ENCODE measurements at regions not wholly inside any gene's neighbourhood (a gene's known extent, or its start where the extent isn't known, plus 50 kb on each side); places are given as distances from the start of the nearest gene placed in this dataset.

GRCh38 chr14:40847480-40847879 lies 759.2 kb upstream of the LRFN5 start:
- no peak overlapping the region for H4K91ac ChIP-seq (ENCODE audit: insufficient read length, low read depth, low read length)
- no peaks in the 10 kb centered on the region for H3K36me3 Mint-ChIP-seq (ENCODE audit: insufficient read depth in 1 of 3, low read depth in 3 of 3)
- no peaks in the 10 kb centered on the region for H3K9me3 Mint-ChIP-seq
- no peak overlapping the region; a peak in 1 of 7 replicates for H3K27ac Mint-ChIP-seq
- H3K23me2 ChIP-seq (ENCODE audit: insufficient read length, low read depth, low read length, poor library complexity, severe bottlenecking) = no peaks in the 10 kb centered on the region
- DNase-seq = no peak
- no peak overlapping the region for H3K56ac ChIP-seq (ENCODE audit: insufficient read length, low read depth, low read length)
- no peak overlapping the region for H3K23ac ChIP-seq (ENCODE audit: insufficient read length, low read depth, low read length)
- no peak overlapping the region for H3K27ac ChIP-seq (ENCODE audit: insufficient read length, low read depth, low read length)
- no peaks in the 10 kb centered on the region for H3K27me3 ChIP-seq (ENCODE audit: insufficient read depth, low read length)
- H3K79me1 ChIP-seq (ENCODE audit: insufficient read depth, low read depth, low read length, poor library complexity, severe bottlenecking) = no peaks in the 10 kb centered on the region
- no peak overlapping the region for H4K8ac ChIP-seq (replicated peaks; ENCODE audit: insufficient read length, low read depth, low read length)
- no peaks in the 10 kb centered on the region for H3K27me3 Mint-ChIP-seq (ENCODE audit: low read depth)
- no peak overlapping the region for H2BK12ac ChIP-seq (ENCODE audit: insufficient read length, low read depth, low read length)
- no peak overlapping the region for H2BK15ac ChIP-seq (ENCODE audit: low read depth, low read length)
- no peak overlapping the region for H3K9ac ChIP-seq (ENCODE audit: extremely low read depth, insufficient read length, low read length)
- H4K20me1 ChIP-seq (ENCODE audit: control insufficient read depth, insufficient read depth, insufficient read length) = no peaks in the 10 kb centered on the region
- H4K5ac ChIP-seq (ENCODE audit: insufficient read length, low read depth, low read length) = no peak overlapping the region
- no peak overlapping the region for H2AFZ ChIP-seq (ENCODE audit: low read length)
- no peak overlapping the region for H3K4ac ChIP-seq (ENCODE audit: low read depth, low read length)
- H3K14ac ChIP-seq (ENCODE audit: insufficient read depth, low read length) = no peak overlapping the region
- no peak overlapping the region for H2BK120ac ChIP-seq (ENCODE audit: low read depth, low read length, poor library complexity, severe bottlenecking)
- H3K4me1 Mint-ChIP-seq = peaks cover 0 to 3% of the 10 kb centered on the region in 2 experiments; a peak in 2 of 4 replicates
- H3K4me3 Mint-ChIP-seq = no peak overlapping the region
- H2BK20ac ChIP-seq (ENCODE audit: low read depth, low read length, poor library complexity, severe bottlenecking) = no peak overlapping the region
- no peak overlapping the region for H3K4me2 ChIP-seq (ENCODE audit: insufficient read depth, insufficient read length, low read length)
- H3K4me1 ChIP-seq (ENCODE audit: insufficient read depth, low read length) = no peaks in the 10 kb centered on the region
- no peak overlapping the region for H3K18ac ChIP-seq (ENCODE audit: insufficient read length, low read depth, low read length)
- H3T11ph ChIP-seq (ENCODE audit: low read length) = no peak overlapping the region
- no peak overlapping the region for H2BK5ac ChIP-seq (ENCODE audit: insufficient read length, low read length)
- no peak overlapping the region for H2AK5ac ChIP-seq (ENCODE audit: insufficient read length, low read length)
- no peaks in the 10 kb centered on the region for H3K9me3 ChIP-seq (ENCODE audit: control insufficient read depth, low read depth, low read length)
- no peak for TF ChIP-seq CTCF (conservative IDR thresholded peaks at IDR 0.05)
- no peaks in the 10 kb centered on the region for H3K79me2 ChIP-seq (ENCODE audit: insufficient read depth, low read length)
